DND-41 (cell line): ENCODE measurements at regions not wholly inside any gene's neighbourhood (a gene's known extent, or its start where the extent isn't known, plus 50 kb on each side); places are given as distances from the start of the nearest gene placed in this dataset.
A peak's percentile ranks its signal among the peaks of the same experiment; 100 is the strongest.

ENCODE experiments used
- ATAC-seq: fragments of 200-7000 bp; cut with Tn5 transposase; 3 replicates; pipeline ENCODE4 v1.9.1; 2021; ENCODE audit warnings: low read depth; ENCODE audit not compliant: insufficient read depth
- DNase-seq: peaks from one replicate; pipeline ENCODE4 v3.0.0-alpha.2; 2020
- H2AFZ ChIP-seq: 2 replicates; pipeline ENCODE4 v1.6.0; 2012; ENCODE audit warnings: low read depth, low read length
- H3K27ac ChIP-seq: 2 replicates; pipeline ENCODE4 v1.5.1; 2012; ENCODE audit warnings: low read length, inconsistent platforms
- H3K27me3 ChIP-seq: fragments of 200-600 bp; sonication (generic); 2 replicates; pipeline ENCODE4 v1.6.0; 2012; ENCODE audit warnings: low read length, mild to moderate bottlenecking, inconsistent platforms; ENCODE audit not compliant: insufficient read depth, poor library complexity
- H3K36me3 ChIP-seq: 2 replicates; pipeline ENCODE4 v1.5.1; 2012; ENCODE audit warnings: low read length, inconsistent platforms; ENCODE audit not compliant: insufficient read depth
- H3K4me1 ChIP-seq: 2 replicates; pipeline ENCODE4 v1.5.1; 2012; ENCODE audit warnings: mild to moderate bottlenecking, low read length; ENCODE audit not compliant: insufficient read depth
- H3K4me2 ChIP-seq: 2 replicates; pipeline ENCODE4 v1.6.0; 2012; ENCODE audit warnings: mild to moderate bottlenecking, moderate library complexity, low read length, inconsistent platforms; ENCODE audit not compliant: insufficient read depth
- H3K4me3 ChIP-seq, 2 experiments: fragments of 200-600 bp in 1 of 2; shearing (Covaris generic) in 1 of 2; 2 replicates each; pipeline ENCODE4 v1.5.1; 2012 to 2016; ENCODE audit warnings: inconsistent platforms in 2 of 2, low read length in 2 of 2, mild to moderate bottlenecking in 2 of 2, low read depth in 1 of 2, moderate library complexity in 1 of 2
- H3K79me2 ChIP-seq: 2 replicates; pipeline ENCODE4 v1.6.0; 2012; ENCODE audit warnings: low read length, inconsistent platforms; ENCODE audit not compliant: insufficient read depth
- H3K9ac ChIP-seq: 2 replicates; pipeline ENCODE4 v1.6.0; 2012; ENCODE audit warnings: low read depth, mild to moderate bottlenecking, inconsistent platforms, low read length, moderate library complexity
- H3K9me3 ChIP-seq: 2 replicates; pipeline ENCODE4 v1.5.1; 2012; ENCODE audit warnings: low read length, moderate library complexity, mild to moderate bottlenecking, inconsistent platforms; ENCODE audit not compliant: insufficient read depth, severe bottlenecking
- H4K20me1 ChIP-seq: 2 replicates; pipeline ENCODE4 v1.6.0; 2012; ENCODE audit warnings: low read length; ENCODE audit not compliant: insufficient read depth
- EZH2 ChIP-seq: IDR thresholded peaks from 3 replicates; pipeline ENCODE4 v1.6.1; 2012; ENCODE audit warnings: borderline replicate concordance, low read depth, mild to moderate bottlenecking, moderate library complexity, low read length, inconsistent platforms; ENCODE audit not compliant: severe bottlenecking
- TF ChIP-seq, protein P1 (sequence below): IDR thresholded peaks from 2 replicates; pipeline ENCODE4 v1.5.1; 2012; ENCODE audit warnings: borderline replicate concordance, low read length, moderate library complexity, mild to moderate bottlenecking; ENCODE audit not compliant: poor library complexity, severe bottlenecking; ENCODE audit errors: extremely low read depth

DNA sequence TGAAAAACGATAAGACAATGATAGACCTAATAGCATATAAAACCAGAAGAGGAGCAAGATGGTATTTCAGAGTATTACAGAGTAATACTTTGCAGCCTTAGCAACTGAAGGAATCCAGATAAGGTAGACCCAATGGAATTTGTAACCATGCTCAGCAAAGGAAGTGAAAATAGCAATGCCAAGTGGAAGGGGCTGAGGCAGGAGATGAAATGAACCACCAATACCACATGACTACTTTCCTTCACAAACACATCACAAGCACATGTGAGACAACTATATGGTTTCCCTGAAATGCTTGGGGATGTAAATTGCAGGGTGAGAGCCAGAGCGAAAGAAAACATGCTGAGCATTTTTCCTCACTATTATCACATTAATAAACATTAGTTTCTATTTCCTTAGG is 79.8 kb upstream of the MELK start:
- no peak for TF ChIP-seq EZH2
- TF ChIP-seq, protein P1, sequence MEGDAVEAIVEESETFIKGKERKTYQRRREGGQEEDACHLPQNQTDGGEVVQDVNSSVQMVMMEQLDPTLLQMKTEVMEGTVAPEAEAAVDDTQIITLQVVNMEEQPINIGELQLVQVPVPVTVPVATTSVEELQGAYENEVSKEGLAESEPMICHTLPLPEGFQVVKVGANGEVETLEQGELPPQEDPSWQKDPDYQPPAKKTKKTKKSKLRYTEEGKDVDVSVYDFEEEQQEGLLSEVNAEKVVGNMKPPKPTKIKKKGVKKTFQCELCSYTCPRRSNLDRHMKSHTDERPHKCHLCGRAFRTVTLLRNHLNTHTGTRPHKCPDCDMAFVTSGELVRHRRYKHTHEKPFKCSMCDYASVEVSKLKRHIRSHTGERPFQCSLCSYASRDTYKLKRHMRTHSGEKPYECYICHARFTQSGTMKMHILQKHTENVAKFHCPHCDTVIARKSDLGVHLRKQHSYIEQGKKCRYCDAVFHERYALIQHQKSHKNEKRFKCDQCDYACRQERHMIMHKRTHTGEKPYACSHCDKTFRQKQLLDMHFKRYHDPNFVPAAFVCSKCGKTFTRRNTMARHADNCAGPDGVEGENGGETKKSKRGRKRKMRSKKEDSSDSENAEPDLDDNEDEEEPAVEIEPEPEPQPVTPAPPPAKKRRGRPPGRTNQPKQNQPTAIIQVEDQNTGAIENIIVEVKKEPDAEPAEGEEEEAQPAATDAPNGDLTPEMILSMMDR: no peak
- H3K9me3 ChIP-seq: no peaks in the 10 kb centered on the region
- H2AFZ ChIP-seq: no peak overlapping the region; the same call in 1 of the 2 replicates
- peak overlapping the region in 1 of 2 experiments; percentile 21; a peak in 1 of 4 replicates for H3K4me3 ChIP-seq
- H3K9ac ChIP-seq: no peak overlapping the region
- peak overlapping the region; percentile 60; the same call in 1 of the 2 replicates for H3K27ac ChIP-seq
- H3K27me3 ChIP-seq: no peaks in the 10 kb centered on the region
- ATAC-seq: peak; percentile 92
- H4K20me1 ChIP-seq: no peaks in the 10 kb centered on the region
- peaks cover 38% of the 10 kb centered on the region for H3K4me1 ChIP-seq
- peak; percentile 54 for DNase-seq
- peak overlapping the region; percentile 57 for H3K4me2 ChIP-seq
- peaks cover 3% of the 10 kb centered on the region; the same call in 1 of the 2 replicates for H3K79me2 ChIP-seq
- H3K36me3 ChIP-seq: no peaks in the 10 kb centered on the region

DNA sequence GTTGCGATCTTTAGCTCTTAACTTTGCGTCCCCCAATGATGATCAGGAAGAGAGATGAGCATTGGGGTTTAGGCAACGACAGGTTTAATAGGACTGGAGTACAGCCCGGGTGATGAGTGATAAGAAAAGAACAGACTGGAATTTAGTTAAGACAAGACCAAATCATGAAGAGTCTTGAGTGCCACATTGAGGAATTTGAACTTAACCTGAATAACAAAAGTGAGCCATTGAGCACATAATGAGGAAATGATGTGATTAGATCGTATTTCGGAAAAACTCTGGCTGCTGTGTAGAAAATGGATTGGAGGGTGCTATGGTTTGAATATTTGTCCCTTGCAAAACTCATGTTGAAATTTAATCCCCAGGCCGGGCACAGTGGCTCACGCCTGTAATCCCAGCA is 83.2 kb upstream of the MELK start:
- Histone ChIP-seq H3K4me3 (no peak overlapping the region), H3K4me1 (peaks cover 57% of the 10 kb centered on the region), H2AFZ (peak overlapping the region; percentile 92; the same call in 1 of the 2 replicates), H3K4me2 (peak overlapping the region; percentile 67; the same call in 1 of the 2 replicates), H3K36me3 (no peaks in the 10 kb centered on the region; the same call in 1 of the 2 replicates), H3K9ac (no peak overlapping the region), H4K20me1 (peaks cover 16% of the 10 kb centered on the region; the same call in 1 of the 2 replicates), H3K79me2 (peaks cover 28% of the 10 kb centered on the region), H3K27ac (no peak overlapping the region), H3K27me3 (no peaks in the 10 kb centered on the region), H3K9me3 (no peaks in the 10 kb centered on the region)
- no peak for ATAC-seq
- TF ChIP-seq, protein P1: no peak
- no peak for TF ChIP-seq EZH2
- no peak for DNase-seq

DNA sequence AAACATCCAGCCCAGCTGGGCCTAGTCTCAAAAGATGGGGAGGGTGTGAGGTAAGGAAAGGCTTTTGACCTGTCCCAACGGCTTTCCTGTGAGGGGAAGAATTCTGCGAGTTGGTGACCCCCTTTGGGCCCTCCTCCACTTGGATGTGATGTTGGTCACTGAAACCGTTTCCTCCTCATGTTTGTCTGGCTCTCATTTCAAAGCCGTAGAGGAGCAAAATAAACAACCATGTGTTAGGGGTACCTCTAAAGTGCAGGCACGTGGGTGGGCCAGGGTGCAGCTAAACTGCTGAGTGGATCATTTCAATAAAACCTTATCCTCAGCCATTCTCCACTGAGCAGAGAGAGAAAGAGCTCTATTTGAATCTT is 84.3 kb upstream of the MELK start:
- peak overlapping the region; percentile 70 for H3K9ac ChIP-seq
- TF ChIP-seq, protein P1: no peak
- TF ChIP-seq EZH2: no peak
- ATAC-seq (no peak), DNase-seq (no peak)
- H3K79me2 ChIP-seq: peaks cover 38% of the 10 kb centered on the region
- peak overlapping the region; percentile 92 for H2AFZ ChIP-seq
- peaks cover 16% of the 10 kb centered on the region; the same call in 1 of the 2 replicates for H4K20me1 ChIP-seq
- peak overlapping the region; percentile 42 to 62; a peak in 3 of 4 replicates for H3K4me3 ChIP-seq
- H3K27me3 ChIP-seq: no peaks in the 10 kb centered on the region
- no peaks in the 10 kb centered on the region; the same call in 1 of the 2 replicates for H3K36me3 ChIP-seq
- peak overlapping the region; percentile 98 for H3K27ac ChIP-seq
- H3K4me1 ChIP-seq: peaks cover 49% of the 10 kb centered on the region
- H3K4me2 ChIP-seq: peak overlapping the region; percentile 67
- H3K9me3 ChIP-seq: no peaks in the 10 kb centered on the region
